Stimulated activated effector memory CD8-positive, alpha-beta T cell treated with anti-CD3 and anti-CD28 coated beads, Interleukin-12 subunit alpha, Interleukin-12 subunit beta, amount 100 ng/mL, for 72 hours (primary cell): ENCODE measurements at regions not wholly inside any gene's neighbourhood (a gene's known extent, or its start where the extent isn't known, plus 50 kb on each side); places are given as distances from the start of the nearest gene placed in this dataset.

ENCODE experiments used
- ATAC-seq: fragments of 150-1000 bp; cut with Tn5 transposase; 2 replicates; pipeline ENCODE4 v1.10.0; 2021
- DNase-seq, 2 donors: peaks; one replicate each; pipeline ENCODE4 v3.0.0; 2021 to 2022; ENCODE audit warnings: low spot score in 2 of 2
- H3K27ac Mint-ChIP-seq: one replicate; pipeline ENCODE4 v1.8.0; 2022; ENCODE audit warnings: mild to moderate bottlenecking, mixed read lengths
- H3K36me3 Mint-ChIP-seq: one replicate; pipeline ENCODE4 v1.8.0; 2022; ENCODE audit warnings: mild to moderate bottlenecking, mixed read lengths
- H3K4me1 Mint-ChIP-seq: one replicate; pipeline ENCODE4 v1.8.0; 2022; ENCODE audit warnings: mixed read lengths
- H3K4me3 Mint-ChIP-seq: one replicate; pipeline ENCODE4 v1.8.0; 2022; ENCODE audit warnings: mild to moderate bottlenecking, mixed read lengths
- H3K9me3 Mint-ChIP-seq: one replicate; pipeline ENCODE4 v1.8.0; 2022; ENCODE audit warnings: mixed read lengths

DNA sequence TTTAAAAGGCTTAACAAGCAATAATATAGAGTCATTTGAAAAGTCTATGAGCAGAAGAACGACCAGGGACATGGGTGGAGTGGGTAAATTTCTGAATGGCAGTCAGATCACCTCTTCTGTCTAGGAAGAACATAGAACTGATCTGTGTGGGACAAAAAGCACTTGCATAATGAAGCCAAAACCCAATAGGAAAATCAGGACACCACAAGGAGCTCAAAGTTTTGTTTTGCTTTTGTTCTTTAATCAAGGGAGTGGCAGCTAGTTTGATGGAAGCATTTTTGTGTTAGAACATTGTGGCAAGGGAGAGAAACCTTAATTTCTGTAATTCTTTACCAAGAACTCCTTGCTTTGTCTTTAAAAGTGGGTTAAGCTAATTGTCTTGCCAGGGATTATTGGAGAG is 240.2 kb upstream of the TANK start:
- no peak overlapping the region for H3K27ac Mint-ChIP-seq
- no peak for DNase-seq
- no peaks in the 10 kb centered on the region for H3K9me3 Mint-ChIP-seq

DNA sequence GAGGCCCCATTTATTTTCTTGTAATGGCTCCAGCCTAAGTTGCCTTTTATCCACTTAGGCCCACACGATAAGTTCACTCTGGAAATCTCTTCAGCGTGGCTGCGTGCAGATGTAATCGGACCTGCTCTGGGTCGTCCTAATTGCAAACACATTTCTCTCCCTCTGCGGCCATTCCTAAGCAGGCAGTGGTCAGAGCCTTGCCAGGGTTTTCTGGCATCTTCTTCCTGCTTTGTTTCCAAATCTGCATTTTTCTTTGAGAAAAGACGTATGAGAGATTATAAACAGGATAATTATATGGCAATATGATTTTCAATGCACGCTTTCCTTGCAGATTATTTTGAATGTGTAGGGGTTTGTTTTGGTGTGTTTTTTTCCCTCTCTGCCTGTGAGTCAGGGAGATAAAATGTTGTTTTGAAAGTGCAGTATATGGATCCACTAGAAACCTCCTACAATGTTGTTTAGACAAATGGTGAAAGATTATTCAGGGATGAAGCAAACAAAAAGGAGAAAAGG is 239.4 kb upstream of the TANK start:
- H3K4me3 Mint-ChIP-seq, result no peak overlapping the region
- no peaks in the 10 kb centered on the region for H3K9me3 Mint-ChIP-seq
- H3K36me3 Mint-ChIP-seq, result no peaks in the 10 kb centered on the region
- DNase-seq (no peak), ATAC-seq (no peak)
- no peaks in the 10 kb centered on the region for H3K4me1 Mint-ChIP-seq
- H3K27ac Mint-ChIP-seq, result no peak overlapping the region

More for the DNA sequence above, 240.2 kb upstream of the TANK start:
- no peak overlapping the region for H3K4me3 Mint-ChIP-seq
- no peaks in the 10 kb centered on the region for H3K36me3 Mint-ChIP-seq
- ATAC-seq, result no peak
- no peaks in the 10 kb centered on the region for H3K4me1 Mint-ChIP-seq

DNA sequence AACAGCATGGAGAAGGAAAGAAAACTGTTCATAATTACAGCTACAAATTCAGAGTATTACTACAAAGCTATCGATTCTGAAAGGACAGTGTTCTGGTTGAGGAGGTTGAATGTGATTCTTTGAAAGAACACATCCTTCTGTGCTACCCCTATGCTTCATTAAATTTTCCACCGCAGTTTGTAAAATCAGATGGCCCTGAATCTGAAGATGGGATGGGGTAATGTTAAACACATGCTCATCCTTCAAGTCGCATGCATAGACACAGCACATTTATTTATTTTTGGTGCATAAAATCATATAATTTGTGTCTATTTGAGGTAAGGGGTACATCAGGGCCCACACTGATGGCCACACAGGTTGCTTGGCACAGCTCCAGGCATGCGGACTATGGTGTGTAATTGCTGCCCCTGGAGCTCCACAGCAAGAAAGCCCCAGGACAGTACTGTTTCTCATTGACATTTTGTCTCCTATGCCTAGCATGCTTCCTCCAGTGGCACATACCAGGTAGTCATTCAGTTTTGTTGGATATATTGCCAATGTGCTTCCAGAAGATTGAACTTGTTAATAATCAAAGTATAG is 238.8 kb upstream of the TANK start:
- no peaks in the 10 kb centered on the region for H3K36me3 Mint-ChIP-seq
- ATAC-seq (no peak), DNase-seq (no peak)
- no peaks in the 10 kb centered on the region for H3K4me1 Mint-ChIP-seq
- H3K4me3 Mint-ChIP-seq, result no peak overlapping the region
- H3K27ac Mint-ChIP-seq, result no peak overlapping the region
- H3K9me3 Mint-ChIP-seq, result no peaks in the 10 kb centered on the region

DNA sequence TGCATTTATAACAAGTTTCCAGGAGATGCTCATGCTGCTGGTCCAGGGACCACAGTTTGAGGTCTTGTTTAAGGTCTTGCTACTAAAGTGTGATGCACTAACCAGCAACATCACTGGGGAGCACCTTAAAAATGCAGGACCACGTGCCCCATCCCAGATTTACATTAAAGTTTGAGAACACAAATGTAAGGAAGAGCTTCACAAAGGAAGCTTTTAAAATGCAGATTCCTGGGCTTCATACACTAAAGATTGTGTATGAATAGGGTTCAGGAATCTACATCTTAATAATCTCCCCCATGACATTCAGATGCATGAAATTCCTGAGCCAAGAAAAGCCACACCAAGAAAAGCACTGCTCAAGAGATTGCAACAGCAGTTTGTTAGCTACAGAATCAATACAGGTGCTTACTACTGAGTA is 235.3 kb upstream of the TANK start:
- H3K9me3 Mint-ChIP-seq, result no peaks in the 10 kb centered on the region
- DNase-seq, result no peak
- H3K27ac Mint-ChIP-seq, result no peak overlapping the region
- H3K4me3 Mint-ChIP-seq, result no peak overlapping the region
- H3K4me1 Mint-ChIP-seq, result no peaks in the 10 kb centered on the region
- H3K36me3 Mint-ChIP-seq, result no peaks in the 10 kb centered on the region
- no peak for ATAC-seq

DNA sequence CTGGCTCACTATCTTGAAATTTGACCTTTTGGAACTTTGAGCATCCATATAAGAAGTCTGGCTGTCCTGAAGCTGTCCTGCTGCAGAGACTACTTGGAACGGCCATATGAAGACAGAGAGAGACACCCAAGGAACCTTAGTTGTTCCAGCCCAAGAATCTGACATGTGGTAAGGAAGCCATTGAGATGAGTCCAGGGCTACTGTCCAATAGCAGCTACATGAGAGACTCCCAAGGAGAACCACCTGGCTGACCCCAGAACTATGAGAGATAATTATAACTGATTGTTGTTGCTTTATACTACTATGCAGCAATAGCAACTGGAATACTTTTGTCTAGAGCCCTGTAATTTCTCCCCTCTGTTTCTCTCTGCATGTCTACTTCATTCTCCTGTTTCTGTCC is 234.3 kb upstream of the TANK start:
- DNase-seq (no peak), ATAC-seq (no peak)
- no peaks in the 10 kb centered on the region for H3K4me1 Mint-ChIP-seq
- H3K27ac Mint-ChIP-seq, result no peak overlapping the region
- no peaks in the 10 kb centered on the region for H3K36me3 Mint-ChIP-seq
- H3K9me3 Mint-ChIP-seq, result no peaks in the 10 kb centered on the region
- no peak overlapping the region for H3K4me3 Mint-ChIP-seq

DNA sequence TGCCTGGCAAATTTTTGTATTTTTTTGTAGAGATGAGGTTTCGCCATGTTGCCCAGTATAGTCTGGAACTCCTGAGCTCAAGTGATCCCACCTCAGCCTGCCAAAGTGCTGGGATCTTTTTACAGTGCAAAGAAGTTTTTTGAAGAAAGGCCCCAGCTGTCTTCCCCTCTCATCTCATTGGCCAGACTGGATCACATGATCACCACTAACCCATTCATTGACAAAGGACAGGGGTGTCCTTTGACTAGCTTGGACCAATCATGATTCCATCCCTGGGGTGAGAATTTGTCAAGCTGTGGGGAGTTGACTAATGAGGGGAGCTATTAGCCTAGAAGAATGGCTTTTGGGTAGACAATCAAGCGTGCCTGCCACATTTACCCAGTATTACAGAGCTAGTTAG is 232.9 kb upstream of the TANK start:
- H3K4me1 Mint-ChIP-seq, result no peaks in the 10 kb centered on the region
- ATAC-seq, result no peak

GRCh38 chr2:160928854-160929301 is 231.3 kb upstream of the TANK start:
- H3K36me3 Mint-ChIP-seq, result no peaks in the 10 kb centered on the region
- ATAC-seq, result no peak
- no peaks in the 10 kb centered on the region for H3K4me1 Mint-ChIP-seq
- DNase-seq, result no peak
- H3K9me3 Mint-ChIP-seq, result no peaks in the 10 kb centered on the region
- no peak overlapping the region for H3K4me3 Mint-ChIP-seq
- H3K27ac Mint-ChIP-seq, result no peak overlapping the region

More for the DNA sequence above, 232.9 kb upstream of the TANK start:
- no peaks in the 10 kb centered on the region for H3K36me3 Mint-ChIP-seq
- H3K9me3 Mint-ChIP-seq, result no peaks in the 10 kb centered on the region
- no peak overlapping the region for H3K4me3 Mint-ChIP-seq
- DNase-seq, result no peak
- no peak overlapping the region for H3K27ac Mint-ChIP-seq

DNA sequence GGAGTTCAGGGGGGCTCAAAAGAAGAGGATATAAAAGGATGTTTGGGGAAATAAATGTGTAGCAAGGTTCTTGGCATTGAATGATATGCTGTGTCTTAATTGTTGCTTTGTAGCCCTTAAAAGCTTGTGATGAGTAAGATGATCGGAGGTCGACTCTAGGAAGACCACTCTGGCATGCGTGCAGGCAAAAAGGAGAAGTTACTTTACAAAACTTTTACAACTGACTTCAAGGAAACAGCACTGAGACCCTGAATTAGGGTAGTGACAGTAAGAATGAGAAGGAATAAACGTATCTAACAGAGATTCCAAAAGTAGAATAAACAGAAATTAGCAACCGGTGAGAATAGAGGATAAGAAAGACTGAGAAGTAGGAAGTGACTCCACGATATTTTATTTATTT is 228.7 kb upstream of the TANK start:
- no peaks in the 10 kb centered on the region for H3K9me3 Mint-ChIP-seq
- ATAC-seq (no peak), DNase-seq (no peak)
- H3K27ac Mint-ChIP-seq, result no peak overlapping the region
- H3K36me3 Mint-ChIP-seq, result no peaks in the 10 kb centered on the region
- no peak overlapping the region for H3K4me3 Mint-ChIP-seq
- H3K4me1 Mint-ChIP-seq, result no peaks in the 10 kb centered on the region

- Mint-ChIP-seq H3K27ac (no peak overlapping the region), H3K36me3 (no peaks in the 10 kb centered on the region), H3K4me3 (no peak overlapping the region), H3K4me1 (no peaks in the 10 kb centered on the region), H3K9me3 (no peaks in the 10 kb centered on the region)
- no peak for ATAC-seq
- no peak for DNase-seq
Observed at GRCh38 chr2:160932960-160933359, 227.3 kb upstream of the TANK start.

DNA sequence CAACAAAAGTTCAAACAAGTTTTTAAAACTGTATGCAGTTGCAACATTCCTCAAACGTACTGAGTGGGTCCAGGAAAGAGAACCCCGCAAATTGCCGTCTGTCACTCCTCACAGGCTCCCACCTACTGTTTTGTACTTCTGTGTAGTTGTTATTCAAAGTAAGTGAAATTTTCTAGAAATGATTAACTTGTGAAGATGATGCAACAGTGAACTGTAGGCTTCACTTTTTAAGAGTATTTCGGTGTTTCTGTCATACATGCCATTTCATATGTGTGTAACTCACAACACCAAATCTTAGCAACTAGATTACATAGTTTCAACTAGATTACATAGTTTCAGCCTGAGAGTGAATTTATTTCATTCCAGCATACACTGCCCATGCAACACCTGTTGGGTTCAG is 226.0 kb upstream of the TANK start:
- DNase-seq (no peak), ATAC-seq (no peak)
- Mint-ChIP-seq H3K4me1 (no peaks in the 10 kb centered on the region), H3K27ac (no peak overlapping the region), H3K36me3 (no peaks in the 10 kb centered on the region), H3K9me3 (no peaks in the 10 kb centered on the region), H3K4me3 (no peak overlapping the region)

- Mint-ChIP-seq H3K4me3 (no peak overlapping the region), H3K36me3 (no peaks in the 10 kb centered on the region), H3K27ac (no peak overlapping the region), H3K4me1 (no peaks in the 10 kb centered on the region), H3K9me3 (no peaks in the 10 kb centered on the region)
- ATAC-seq (no peak), DNase-seq (no peak)
Observed at GRCh38 chr2:160934991-160935390, 225.2 kb upstream of the TANK start.

DNA sequence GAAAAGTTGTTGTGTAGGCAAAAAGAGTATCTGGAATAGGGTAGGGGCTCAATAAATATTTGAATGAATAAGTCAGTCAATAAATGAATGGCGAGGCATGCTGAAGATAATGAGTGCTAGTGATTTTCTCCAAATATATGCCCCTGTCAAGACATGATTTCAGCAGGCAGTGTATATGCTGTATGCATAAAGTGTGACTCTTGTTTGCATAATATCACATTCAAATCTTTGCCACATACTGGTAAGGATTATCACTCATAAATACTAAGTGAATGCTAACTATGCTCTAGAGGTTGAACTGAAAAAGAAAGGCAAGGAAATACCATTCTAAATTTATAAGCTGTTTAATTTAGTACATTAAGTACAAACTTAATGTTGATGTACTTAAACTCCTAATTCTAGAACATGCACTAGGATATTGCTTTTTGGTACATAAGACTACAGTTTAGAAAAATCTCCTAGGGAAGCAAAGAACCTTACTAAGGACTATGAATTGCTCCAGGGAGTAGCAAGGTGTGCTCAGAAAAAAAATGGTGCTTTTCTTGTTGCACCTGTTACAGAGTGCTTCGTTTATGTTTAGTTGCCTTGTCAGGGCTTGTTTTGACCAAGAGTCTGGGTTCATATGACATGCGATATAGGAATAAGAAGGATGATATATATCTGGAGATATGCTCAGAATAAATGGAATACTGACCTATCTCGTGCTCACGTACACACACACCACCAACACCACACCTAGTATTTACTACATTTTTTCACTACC is 224.0 kb upstream of the TANK start:
- ATAC-seq, result no peak
- Mint-ChIP-seq H3K36me3 (no peaks in the 10 kb centered on the region), H3K4me3 (no peak overlapping the region), H3K27ac (no peak overlapping the region), H3K4me1 (peaks cover 8% of the 10 kb centered on the region), H3K9me3 (no peaks in the 10 kb centered on the region)
- DNase-seq, result no peak

- no peaks in the 10 kb centered on the region for H3K36me3 Mint-ChIP-seq
- peaks cover 11% of the 10 kb centered on the region for H3K4me1 Mint-ChIP-seq
- no peak for ATAC-seq
- no peak for DNase-seq
- H3K27ac Mint-ChIP-seq, result no peak overlapping the region
- H3K4me3 Mint-ChIP-seq, result no peak overlapping the region
- no peaks in the 10 kb centered on the region for H3K9me3 Mint-ChIP-seq
Observed at GRCh38 chr2:160940271-160940670, 220.0 kb upstream of the TANK start.

DNA sequence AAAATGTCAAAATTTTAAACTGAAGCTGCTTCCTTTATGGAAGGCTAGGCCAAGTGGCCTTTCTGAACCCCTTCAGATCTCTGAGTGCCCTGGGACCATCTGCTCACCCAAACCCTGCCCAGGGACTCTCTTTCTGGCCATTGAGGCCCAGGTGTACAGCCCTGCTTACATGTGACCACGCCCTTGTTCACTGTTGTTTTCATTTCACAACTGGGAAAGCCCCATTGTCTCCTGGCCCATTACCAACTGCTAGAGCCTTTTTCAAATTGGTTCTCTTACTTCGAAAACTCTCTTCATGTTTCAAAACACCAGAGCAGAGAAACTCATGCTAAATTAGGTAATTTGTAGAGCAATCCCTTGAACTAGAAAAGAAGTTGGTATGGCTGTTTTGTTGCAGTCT is 219.5 kb upstream of the TANK start:
- DNase-seq (no peak), ATAC-seq (peak; percentile 65)
- Mint-ChIP-seq H3K9me3 (no peaks in the 10 kb centered on the region), H3K27ac (no peak overlapping the region), H3K4me1 (peaks cover 11% of the 10 kb centered on the region), H3K36me3 (no peaks in the 10 kb centered on the region), H3K4me3 (no peak overlapping the region)

DNA sequence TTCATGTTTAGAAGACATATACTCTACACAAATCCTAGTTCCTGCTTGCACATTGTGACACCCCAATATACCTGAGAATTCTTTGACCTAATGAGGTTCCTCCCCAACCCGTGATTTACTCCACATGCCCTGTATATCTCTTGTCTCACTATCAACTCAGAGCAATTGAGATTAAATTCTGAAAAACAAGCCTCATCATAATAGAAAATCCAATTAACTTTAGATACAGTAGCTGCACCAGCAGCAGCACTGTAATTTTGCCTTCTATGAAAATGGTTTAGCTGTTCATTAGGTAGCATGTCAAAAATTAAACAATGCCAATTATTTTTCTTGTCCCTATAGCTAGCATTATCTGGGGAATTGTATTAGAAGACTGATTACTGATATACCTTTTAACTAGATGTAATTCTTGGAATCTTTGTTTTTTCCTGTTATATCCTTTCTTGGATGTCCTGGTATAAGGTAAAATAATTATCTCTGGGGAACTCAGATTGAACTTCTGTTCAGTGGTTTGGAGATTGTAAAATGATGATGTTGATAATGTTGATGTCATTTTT is 218.9 kb upstream of the TANK start:
- Mint-ChIP-seq H3K36me3 (no peaks in the 10 kb centered on the region), H3K27ac (no peak overlapping the region), H3K4me3 (no peak overlapping the region), H3K9me3 (no peaks in the 10 kb centered on the region), H3K4me1 (peaks cover 11% of the 10 kb centered on the region)
- DNase-seq (no peak), ATAC-seq (no peak)
